Left lung (tissue), 4 donors: ENCODE measurements at regions not wholly inside any gene's neighbourhood (a gene's known extent, or its start where the extent isn't known, plus 50 kb on each side); places are given as distances from the start of the nearest gene placed in this dataset.

Experiments used
- ATAC-seq: fragments of 200-7000 bp; cut with Tn5 transposase; one replicate; pipeline ENCODE4 v1.9.1; 2020; ENCODE audit warnings: moderate library complexity
- DNase-seq, 4 donors: peaks; one replicate each; pipeline ENCODE4 v3.0.0-alpha.2; 2013 to 2020
- H3K27ac ChIP-seq, 2 donors: fragments of 200-600 bp; sonication (generic) in 1 of 2; one replicate each; pipeline versions ENCODE4 v1.5.0 to v1.8.0; 2020 to 2021
- H3K27me3 ChIP-seq, 2 donors: fragments of 200-600 bp; sonication (generic) in 1 of 2; one replicate each; pipeline versions ENCODE4 v1.5.0 to v1.8.0; 2020 to 2021
- H3K36me3 ChIP-seq, 2 donors: fragments of 200-600 bp; sonication (generic) in 1 of 2; one replicate each; pipeline versions ENCODE4 v1.5.0 to v1.8.0; 2020 to 2021
- H3K4me1 ChIP-seq, 2 donors: fragments of 200-600 bp; one replicate each; pipeline ENCODE4 v1.8.0; 2021
- H3K4me3 ChIP-seq, 2 donors: fragments of 200-600 bp; sonication (generic) in 1 of 2; one replicate each; pipeline versions ENCODE4 v1.5.0 to v1.8.0; 2020 to 2021; ENCODE audit warnings: mild to moderate bottlenecking in 1 of 2
- H3K9me3 ChIP-seq, 2 donors: fragments of 200-600 bp; sonication (generic) in 1 of 2; one replicate each; pipeline versions ENCODE4 v1.5.0 to v1.8.0; 2020 to 2021
- intact Hi-C, 2 donors: fragments of 100-400 bp; cut with DNase I; formaldehyde crosslinking; loops; one replicate each; pipeline versions ENCODE4 v1.11.2 to v1.14.2; 2022
- TF ChIP-seq, protein P1 (sequence below), 2 donors: fragments of 200-600 bp; sonication (generic) in 1 of 2; IDR thresholded peaks; one replicate each; pipeline versions ENCODE4 v1.5.0 to v1.8.0; 2021; ENCODE audit warnings: antibody characterized with exemption in 2 of 2
- donor health status: DM: no; HTN: yes; CAD: no.
- donor health status: DM: no; HTN: no; CAD: no.

GRCh38 chr6:93040375-93040774 lies 379.0 kb downstream of the EPHA7 start:
- Histone ChIP-seq H3K4me3 (no peak overlapping the region), H3K27ac (no peak overlapping the region), H3K27me3 (no peaks in the 10 kb centered on the region), H3K9me3 (peaks cover 0 to 21% of the 10 kb centered on the region in 2 donors), H3K4me1 (no peaks in the 10 kb centered on the region), H3K36me3 (no peaks in the 10 kb centered on the region)
- DNase-seq (no peak), ATAC-seq (no peak)
- TF ChIP-seq, protein P1, sequence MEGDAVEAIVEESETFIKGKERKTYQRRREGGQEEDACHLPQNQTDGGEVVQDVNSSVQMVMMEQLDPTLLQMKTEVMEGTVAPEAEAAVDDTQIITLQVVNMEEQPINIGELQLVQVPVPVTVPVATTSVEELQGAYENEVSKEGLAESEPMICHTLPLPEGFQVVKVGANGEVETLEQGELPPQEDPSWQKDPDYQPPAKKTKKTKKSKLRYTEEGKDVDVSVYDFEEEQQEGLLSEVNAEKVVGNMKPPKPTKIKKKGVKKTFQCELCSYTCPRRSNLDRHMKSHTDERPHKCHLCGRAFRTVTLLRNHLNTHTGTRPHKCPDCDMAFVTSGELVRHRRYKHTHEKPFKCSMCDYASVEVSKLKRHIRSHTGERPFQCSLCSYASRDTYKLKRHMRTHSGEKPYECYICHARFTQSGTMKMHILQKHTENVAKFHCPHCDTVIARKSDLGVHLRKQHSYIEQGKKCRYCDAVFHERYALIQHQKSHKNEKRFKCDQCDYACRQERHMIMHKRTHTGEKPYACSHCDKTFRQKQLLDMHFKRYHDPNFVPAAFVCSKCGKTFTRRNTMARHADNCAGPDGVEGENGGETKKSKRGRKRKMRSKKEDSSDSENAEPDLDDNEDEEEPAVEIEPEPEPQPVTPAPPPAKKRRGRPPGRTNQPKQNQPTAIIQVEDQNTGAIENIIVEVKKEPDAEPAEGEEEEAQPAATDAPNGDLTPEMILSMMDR (IDR thresholded peaks at IDR 0.05) = no peak
- intact Hi-C loops = no loop called here

DNA sequence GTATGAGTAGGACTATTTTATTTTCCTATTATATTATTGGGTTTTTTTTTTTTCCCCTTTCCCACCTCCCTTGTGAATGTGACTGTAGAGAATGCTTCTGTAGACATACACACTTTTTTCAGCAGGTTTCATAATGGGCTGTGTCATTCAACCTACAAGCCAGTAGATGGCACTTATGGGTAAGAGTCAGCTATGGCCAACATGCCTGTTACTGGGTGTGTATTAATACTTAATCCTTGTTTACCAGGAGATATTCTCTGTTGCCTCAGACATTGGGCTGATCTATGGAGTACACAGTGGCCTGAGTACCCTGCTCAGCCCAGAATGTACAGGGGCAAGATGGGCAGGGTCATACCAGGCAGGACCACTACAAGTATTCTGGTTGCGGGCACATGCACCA lies 382.5 kb downstream of the EPHA7 start:
- ATAC-seq = peak; percentile 44
- H3K4me3 ChIP-seq = no peak overlapping the region
- TF ChIP-seq, protein P1 (IDR thresholded peaks at IDR 0.05) = no peak
- H3K27ac ChIP-seq = no peak overlapping the region
- intact Hi-C loops = no loop called here
- peaks cover 0 to 26% of the 10 kb centered on the region in 2 donors for H3K9me3 ChIP-seq
- no peaks in the 10 kb centered on the region for H3K36me3 ChIP-seq
- no peak for DNase-seq
- H3K27me3 ChIP-seq = no peaks in the 10 kb centered on the region
- H3K4me1 ChIP-seq = no peaks in the 10 kb centered on the region

GRCh38 chr6:93035756-93036155 lies 383.6 kb downstream of the EPHA7 start:
- intact Hi-C loops = no loop called here
- no peak for ATAC-seq
- DNase-seq = no peak

GRCh38 chr6:93021235-93021915 lies 398.0 kb downstream of the EPHA7 start:
- no peak overlapping the region for H3K4me3 ChIP-seq
- TF ChIP-seq, protein P1 (IDR thresholded peaks at IDR 0.05) = no peak

More at GRCh38 chr6:93035756-93036155, 383.6 kb downstream of the EPHA7 start:
- no peak overlapping the region for H3K27ac ChIP-seq
- H3K4me1 ChIP-seq = no peaks in the 10 kb centered on the region
- no peaks in the 10 kb centered on the region for H3K36me3 ChIP-seq
- H3K9me3 ChIP-seq = peaks cover 0 to 26% of the 10 kb centered on the region in 2 donors
- no peaks in the 10 kb centered on the region for H3K27me3 ChIP-seq
- H3K4me3 ChIP-seq = no peak overlapping the region
- TF ChIP-seq, protein P1 (IDR thresholded peaks at IDR 0.05) = no peak

DNA sequence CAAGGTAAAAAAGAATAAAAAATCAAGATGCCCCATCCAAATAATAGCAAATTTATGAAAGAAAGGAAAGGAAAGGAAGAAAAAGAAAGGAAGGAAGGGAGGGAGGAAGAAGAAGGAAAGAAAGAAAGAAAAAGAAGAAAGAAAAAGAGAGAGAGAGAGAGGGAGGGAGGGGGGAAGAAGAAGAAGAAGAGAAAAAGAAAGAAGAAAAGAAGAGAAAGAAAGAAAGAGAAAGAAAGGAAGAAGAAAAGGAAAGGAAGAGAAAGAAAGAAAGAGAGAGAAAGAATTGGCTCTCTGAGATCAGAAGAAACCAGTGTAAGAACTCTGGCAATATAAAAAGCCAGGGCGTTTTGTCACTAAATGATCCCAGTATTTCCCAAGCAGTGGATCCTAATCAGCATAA lies 401.7 kb downstream of the EPHA7 start:
- H3K4me3 ChIP-seq = no peak overlapping the region
- no peak overlapping the region for H3K27ac ChIP-seq
- intact Hi-C loops = no loop called here
- DNase-seq = no peak
- no peaks in the 10 kb centered on the region for H3K4me1 ChIP-seq
- H3K27me3 ChIP-seq = no peaks in the 10 kb centered on the region
- H3K36me3 ChIP-seq = no peaks in the 10 kb centered on the region
- no peaks in the 10 kb centered on the region for H3K9me3 ChIP-seq
- ATAC-seq = no peak
- TF ChIP-seq, protein P1 (IDR thresholded peaks at IDR 0.05) = no peak

More at GRCh38 chr6:93021235-93021915, 398.0 kb downstream of the EPHA7 start:
- Histone ChIP-seq H3K4me1 (no peaks in the 10 kb centered on the region), H3K36me3 (no peaks in the 10 kb centered on the region), H3K27me3 (no peaks in the 10 kb centered on the region), H3K9me3 (no peaks in the 10 kb centered on the region), H3K27ac (no peak overlapping the region)
- ATAC-seq (no peak), DNase-seq (peak in 1 of 4 donors; percentile 39)
- intact Hi-C loops = no loop called here
